PC-3 (cell line): ENCODE measurements at regions not wholly inside any gene's neighbourhood (a gene's known extent, or its start where the extent isn't known, plus 50 kb on each side); places are given as distances from the start of the nearest gene placed in this dataset.

Experiments used
- EZH2 ChIP-seq: fragments of 300-600 bp; sonication (generic); IDR thresholded peaks from one replicate; pipeline ENCODE4 v1.6.1; 2017; ENCODE audit warnings: antibody characterized with exemption, mild to moderate bottlenecking, low read length; ENCODE audit not compliant: unreplicated experiment
- EZH2phosphoT487 ChIP-seq: fragments of 300-600 bp; sonication (generic); IDR thresholded peaks from 2 replicates; pipeline ENCODE4 v1.6.1; 2018; ENCODE audit warnings: mild to moderate bottlenecking, antibody characterized with exemption, low read length, borderline replicate concordance
- TF ChIP-seq, protein P1 (sequence below): fragments of 300-600 bp; sonication (generic); conservative IDR thresholded peaks from 2 replicates; pipeline ENCODE4 v1.5.1; 2017; ENCODE audit warnings: antibody characterized with exemption, low read depth, mild to moderate bottlenecking, low read length

DNA sequence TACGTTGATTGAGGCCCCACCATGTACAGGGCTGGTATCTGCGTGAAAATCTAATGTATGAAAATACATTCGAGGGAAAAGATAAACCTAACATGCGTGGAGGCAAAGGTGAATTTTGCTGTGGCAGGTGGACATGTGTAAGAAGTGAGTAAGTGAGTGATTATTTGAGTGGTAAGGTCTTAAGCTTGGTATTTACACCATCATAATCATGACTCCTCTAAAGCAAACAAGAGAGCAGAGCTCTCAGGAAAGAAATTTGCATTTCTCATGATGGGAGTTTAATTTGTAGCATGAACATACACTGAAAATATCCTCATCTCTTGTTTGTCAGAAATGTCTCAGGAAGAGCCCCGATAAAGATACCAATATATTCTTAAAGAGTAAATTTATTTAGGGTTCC lies 260.6 kb downstream of the PSAT1 start:
- no peak for TF ChIP-seq EZH2
- TF ChIP-seq, protein P1, sequence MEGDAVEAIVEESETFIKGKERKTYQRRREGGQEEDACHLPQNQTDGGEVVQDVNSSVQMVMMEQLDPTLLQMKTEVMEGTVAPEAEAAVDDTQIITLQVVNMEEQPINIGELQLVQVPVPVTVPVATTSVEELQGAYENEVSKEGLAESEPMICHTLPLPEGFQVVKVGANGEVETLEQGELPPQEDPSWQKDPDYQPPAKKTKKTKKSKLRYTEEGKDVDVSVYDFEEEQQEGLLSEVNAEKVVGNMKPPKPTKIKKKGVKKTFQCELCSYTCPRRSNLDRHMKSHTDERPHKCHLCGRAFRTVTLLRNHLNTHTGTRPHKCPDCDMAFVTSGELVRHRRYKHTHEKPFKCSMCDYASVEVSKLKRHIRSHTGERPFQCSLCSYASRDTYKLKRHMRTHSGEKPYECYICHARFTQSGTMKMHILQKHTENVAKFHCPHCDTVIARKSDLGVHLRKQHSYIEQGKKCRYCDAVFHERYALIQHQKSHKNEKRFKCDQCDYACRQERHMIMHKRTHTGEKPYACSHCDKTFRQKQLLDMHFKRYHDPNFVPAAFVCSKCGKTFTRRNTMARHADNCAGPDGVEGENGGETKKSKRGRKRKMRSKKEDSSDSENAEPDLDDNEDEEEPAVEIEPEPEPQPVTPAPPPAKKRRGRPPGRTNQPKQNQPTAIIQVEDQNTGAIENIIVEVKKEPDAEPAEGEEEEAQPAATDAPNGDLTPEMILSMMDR, result no peak
- no peak for TF ChIP-seq EZH2phosphoT487
